ENCODE measurements at regions not wholly inside any gene's neighbourhood (a gene's known extent, or its start where the extent isn't known, plus 50 kb on each side); places are given as distances from the start of the nearest gene placed in this dataset.

GRCh38 chr6:137365707-137366437 lies 128.3 kb downstream of the OLIG3 start:
- H2AFZ ChIP-seq (ENCODE audit: low read length), result peak overlapping the region; percentile 77
- no peak for FAIRE-seq
- 74% methylated on average over 14 of the region's 14 CpGs; no CpG with 5 or more reads in 1 of the 2 experiments for WGBS, 2 experiments (ENCODE audit: extremely low coverage in 1 of 2, insufficient coverage in 1 of 2, insufficient read length in 1 of 2, insufficient replicate concordance in 2 of 2, low coverage in 1 of 2, low lambda C conversion rate in 2 of 2, missing lambda C conversion rate in 1 of 2)
- TF ChIP-seq CEBPB (IDR thresholded peaks at IDR 0.05; ENCODE audit: low read depth, low read length), result no peak

More at GRCh38 chr6:137365707-137366437, 128.3 kb downstream of the OLIG3 start:
- no peak overlapping the region for H2BK20ac ChIP-seq (ENCODE audit: low read length)
- no peak overlapping the region for H4K5ac ChIP-seq (ENCODE audit: insufficient read length, low read depth, low read length)
- peaks cover 0 to 10% (median 4%) of the 10 kb centered on the region in 4 experiments; a peak in 4 of 7 replicates for H3K4me1 ChIP-seq (replicated peaks in 1 of 4; ENCODE audit: control insufficient read depth in 3 of 4, insufficient read depth in 4 of 4, low read length in 3 of 4)
- H3K79me2 ChIP-seq (ENCODE audit: control insufficient read depth in 1 of 2, insufficient read depth in 2 of 2, low read length in 2 of 2), result no peaks in the 10 kb centered on the region
- H3K27me3 ChIP-seq (replicated peaks in 1 of 4; ENCODE audit: control insufficient read depth in 3 of 4, extremely low read depth in 1 of 4, insufficient read depth in 3 of 4, low read length in 3 of 4), result no peaks in the 10 kb centered on the region
- no peak overlapping the region for H3K56ac ChIP-seq (replicated peaks; ENCODE audit: insufficient read length, low read depth, low read length)
- no peak overlapping the region for H2AK5ac ChIP-seq (ENCODE audit: low read depth, low read length)
- H4K91ac ChIP-seq (replicated peaks; ENCODE audit: insufficient read length, low read length), result no peak overlapping the region
- no peaks in the 10 kb centered on the region for H3K23me2 ChIP-seq (ENCODE audit: low read depth, low read length)
- H2BK12ac ChIP-seq (ENCODE audit: low read depth, low read length), result no peak overlapping the region
- H3K27ac ChIP-seq (ENCODE audit: low read depth, low read length), result no peak overlapping the region
- no peak overlapping the region; a peak in 1 of 4 replicates for H3K4me2 ChIP-seq (ENCODE audit: insufficient read depth in 1 of 2, low read depth in 2 of 2, low read length in 2 of 2)
- no peak overlapping the region for H3K23ac ChIP-seq (ENCODE audit: insufficient read length)
- no peaks in the 10 kb centered on the region; the same call in 1 of the 2 replicates for H3K79me1 ChIP-seq (ENCODE audit: low read depth, low read length)
- no peak for DNase-seq (ENCODE audit: low read depth in 1 of 2, low spot score in 2 of 2)
- H3K4me3 ChIP-seq (ENCODE audit: extremely low read depth in 1 of 4, insufficient read depth in 2 of 4, low read depth in 3 of 4, low read length in 4 of 4), result no peak overlapping the region
- H3K18ac ChIP-seq (ENCODE audit: extremely low read depth, low read length), result no peak overlapping the region
- H3K9ac ChIP-seq (replicated peaks in 1 of 4; ENCODE audit: extremely low read depth in 1 of 4, low read depth in 3 of 4, low read length in 3 of 4), result no peak overlapping the region
- H3K9me3 ChIP-seq (ENCODE audit: insufficient read depth in 2 of 2, low read depth in 1 of 2, low read length in 1 of 2), result no peaks in the 10 kb centered on the region
- peak overlapping the region; percentile 75; the same call in 1 of the 2 replicates for H4K8ac ChIP-seq (ENCODE audit: extremely low read depth, insufficient read depth, low read length)
- H2BK5ac ChIP-seq (ENCODE audit: low read depth, low read length), result no peak overlapping the region
- no peaks in the 10 kb centered on the region for H3K36me3 ChIP-seq (ENCODE audit: control insufficient read depth in 2 of 4, insufficient read depth in 4 of 4, low read length in 3 of 4)
- ChIA-PET POLR2A (ENCODE audit: partially characterized antibody) (no interaction called here), CTCF (ENCODE audit: partially characterized antibody) (no interaction called here)
- H3K14ac ChIP-seq (ENCODE audit: insufficient read length), result no peak overlapping the region
- no peak overlapping the region for H2BK120ac ChIP-seq (replicated peaks; ENCODE audit: low read depth, low read length)
- H4K20me1 ChIP-seq (replicated peaks in 1 of 2; ENCODE audit: control insufficient read depth in 1 of 2, insufficient read depth in 2 of 2, low read length in 2 of 2), result no peaks in the 10 kb centered on the region
- H2BK15ac ChIP-seq (ENCODE audit: low read length), result no peak overlapping the region
- H3K4ac ChIP-seq (replicated peaks; ENCODE audit: insufficient read length, low read depth, low read length), result no peak overlapping the region

Data from H1 (cell line).